ENCODE measurements at regions not wholly inside any gene's neighbourhood (a gene's known extent, or its start where the extent isn't known, plus 50 kb on each side); places are given as distances from the start of the nearest gene placed in this dataset.

DNA sequence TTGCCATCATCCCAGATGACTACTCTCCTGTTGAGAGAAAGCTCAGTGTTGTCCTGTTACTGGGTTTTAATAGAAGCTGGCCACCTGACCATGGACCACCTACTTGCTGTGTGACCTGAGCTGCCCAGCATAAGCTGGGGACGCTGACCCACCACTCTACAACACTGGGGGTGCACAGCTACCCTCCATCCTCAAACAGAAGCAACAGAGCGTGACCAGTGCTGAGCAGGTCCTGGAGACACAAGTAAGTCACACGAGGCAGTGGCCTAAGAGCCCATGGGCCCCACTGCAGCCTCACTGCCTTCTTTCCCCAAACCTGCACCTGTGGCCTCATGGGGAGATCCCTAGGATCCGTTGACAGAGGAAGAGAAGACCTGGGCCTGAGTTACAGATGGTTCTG, 198.6 kb upstream of the ADARB2 start:
- Histone ChIP-seq H2BK120ac (ENCODE audit: low read depth, low read length, poor library complexity, severe bottlenecking) (no peak overlapping the region), H3K4me2 (ENCODE audit: insufficient read depth, insufficient read length, low read length) (no peak overlapping the region), H4K5ac (ENCODE audit: insufficient read length, low read depth, low read length) (no peak overlapping the region), H3K14ac (ENCODE audit: insufficient read depth, low read length) (no peak overlapping the region), H3K18ac (ENCODE audit: insufficient read length, low read depth, low read length) (no peak overlapping the region), H4K91ac (ENCODE audit: insufficient read length, low read depth, low read length) (no peak overlapping the region), H3K56ac (ENCODE audit: insufficient read length, low read depth, low read length) (no peak overlapping the region), H2BK15ac (ENCODE audit: low read depth, low read length) (no peak overlapping the region), H3K4me1 (ENCODE audit: insufficient read depth, low read length) (no peaks in the 10 kb centered on the region), H2BK12ac (ENCODE audit: insufficient read length, low read depth, low read length) (no peak overlapping the region), H3K4ac (ENCODE audit: low read depth, low read length) (no peak overlapping the region), H3K23ac (ENCODE audit: insufficient read length, low read depth, low read length) (no peak overlapping the region), H3T11ph (ENCODE audit: low read length) (no peak overlapping the region), H4K20me1 (ENCODE audit: control insufficient read depth, insufficient read depth, insufficient read length) (no peaks in the 10 kb centered on the region), H2BK5ac (ENCODE audit: insufficient read length, low read length) (no peak overlapping the region), H3K9ac (ENCODE audit: extremely low read depth, insufficient read length, low read length) (no peak overlapping the region), H3K27me3 (ENCODE audit: insufficient read depth, low read length) (no peaks in the 10 kb centered on the region), H3K79me1 (ENCODE audit: insufficient read depth, low read depth, low read length, poor library complexity, severe bottlenecking) (no peaks in the 10 kb centered on the region), H3K9me3 (ENCODE audit: control insufficient read depth, low read depth, low read length) (no peaks in the 10 kb centered on the region), H4K8ac (replicated peaks; ENCODE audit: insufficient read length, low read depth, low read length) (no peak overlapping the region), H2BK20ac (ENCODE audit: low read depth, low read length, poor library complexity, severe bottlenecking) (no peak overlapping the region), H2AFZ (ENCODE audit: low read length) (no peak overlapping the region), H3K23me2 (ENCODE audit: insufficient read length, low read depth, low read length, poor library complexity, severe bottlenecking) (no peaks in the 10 kb centered on the region), H2AK5ac (ENCODE audit: insufficient read length, low read length) (no peak overlapping the region), H3K27ac (ENCODE audit: insufficient read length, low read depth, low read length) (no peak overlapping the region), H3K79me2 (ENCODE audit: insufficient read depth, low read length) (no peaks in the 10 kb centered on the region)
- DNase-seq = no peak
- H3K4me1 Mint-ChIP-seq = peaks cover 4 to 15% of the 10 kb centered on the region in 2 experiments; a peak in 3 of 4 replicates
- no peaks in the 10 kb centered on the region for H3K27me3 Mint-ChIP-seq (ENCODE audit: low read depth)
- no peaks in the 10 kb centered on the region for H3K9me3 Mint-ChIP-seq
- no CpG with 5 or more reads among the region's 4 CpGs for WGBS (ENCODE audit: extremely low coverage, insufficient read length, low lambda C conversion rate)
- H3K36me3 Mint-ChIP-seq (ENCODE audit: insufficient read depth in 1 of 3, low read depth in 3 of 3) = no peaks in the 10 kb centered on the region
- no peak overlapping the region for H3K27ac Mint-ChIP-seq
- TF ChIP-seq, protein P1, sequence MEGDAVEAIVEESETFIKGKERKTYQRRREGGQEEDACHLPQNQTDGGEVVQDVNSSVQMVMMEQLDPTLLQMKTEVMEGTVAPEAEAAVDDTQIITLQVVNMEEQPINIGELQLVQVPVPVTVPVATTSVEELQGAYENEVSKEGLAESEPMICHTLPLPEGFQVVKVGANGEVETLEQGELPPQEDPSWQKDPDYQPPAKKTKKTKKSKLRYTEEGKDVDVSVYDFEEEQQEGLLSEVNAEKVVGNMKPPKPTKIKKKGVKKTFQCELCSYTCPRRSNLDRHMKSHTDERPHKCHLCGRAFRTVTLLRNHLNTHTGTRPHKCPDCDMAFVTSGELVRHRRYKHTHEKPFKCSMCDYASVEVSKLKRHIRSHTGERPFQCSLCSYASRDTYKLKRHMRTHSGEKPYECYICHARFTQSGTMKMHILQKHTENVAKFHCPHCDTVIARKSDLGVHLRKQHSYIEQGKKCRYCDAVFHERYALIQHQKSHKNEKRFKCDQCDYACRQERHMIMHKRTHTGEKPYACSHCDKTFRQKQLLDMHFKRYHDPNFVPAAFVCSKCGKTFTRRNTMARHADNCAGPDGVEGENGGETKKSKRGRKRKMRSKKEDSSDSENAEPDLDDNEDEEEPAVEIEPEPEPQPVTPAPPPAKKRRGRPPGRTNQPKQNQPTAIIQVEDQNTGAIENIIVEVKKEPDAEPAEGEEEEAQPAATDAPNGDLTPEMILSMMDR (conservative IDR thresholded peaks at IDR 0.05) = no peak
- no peak overlapping the region for H3K4me3 Mint-ChIP-seq
